H1 (cell line): ENCODE measurements at regions not wholly inside any gene's neighbourhood (a gene's known extent, or its start where the extent isn't known, plus 50 kb on each side); places are given as distances from the start of the nearest gene placed in this dataset.

Source experiments
- BCL11A ChIP-seq, 2 experiments: IDR thresholded peaks; one replicate each; pipeline ENCODE4 v1.6.1; 2011; ENCODE audit warnings: low read depth in 2 of 2, low read length in 2 of 2, mild to moderate bottlenecking in 2 of 2
- POLR2A ChIP-seq, 2 experiments: IDR thresholded peaks; 1 replicate in 1 of 2; 2 replicates in 1 of 2; pipeline ENCODE4 v1.6.1; 2011; ENCODE audit warnings: low read depth in 2 of 2, low read length in 2 of 2, mild to moderate bottlenecking in 2 of 2; ENCODE audit errors: control extremely low read depth in 1 of 2
- POU5F1 ChIP-seq: IDR thresholded peaks from 2 replicates; pipeline ENCODE4 v1.6.1; 2011; ENCODE audit warnings: low read depth, mild to moderate bottlenecking, low read length, moderate library complexity
- RAD21 ChIP-seq, 2 experiments: IDR thresholded peaks in 1 of 2; conservative IDR thresholded peaks in 1 of 2; 2 replicates each; pipeline ENCODE4 v1.6.1; 2011; ENCODE audit warnings: low read depth in 2 of 2, low read length in 2 of 2, improper control_type of control experiment in 1 of 2, inconsistent platforms in 1 of 2, mild to moderate bottlenecking in 1 of 2, moderate library complexity in 1 of 2
- SP4 ChIP-seq: IDR thresholded peaks from 2 replicates; pipeline ENCODE4 v1.6.1; 2012; ENCODE audit warnings: low read length, inconsistent platforms
- ZNF274 ChIP-seq: IDR thresholded peaks from 2 replicates; pipeline ENCODE4 v1.7.0; 2012; ENCODE audit warnings: low read length, borderline replicate concordance; ENCODE audit errors: extremely low read depth
- TF ChIP-seq, protein P1 (sequence below): fragments of 300-600 bp; sonication (generic); IDR thresholded peaks from 2 replicates; pipeline ENCODE4 v1.7.1; 2012; ENCODE audit warnings: low read length, moderate library complexity, mild to moderate bottlenecking, inconsistent platforms; ENCODE audit not compliant: insufficient replicate concordance

DNA sequence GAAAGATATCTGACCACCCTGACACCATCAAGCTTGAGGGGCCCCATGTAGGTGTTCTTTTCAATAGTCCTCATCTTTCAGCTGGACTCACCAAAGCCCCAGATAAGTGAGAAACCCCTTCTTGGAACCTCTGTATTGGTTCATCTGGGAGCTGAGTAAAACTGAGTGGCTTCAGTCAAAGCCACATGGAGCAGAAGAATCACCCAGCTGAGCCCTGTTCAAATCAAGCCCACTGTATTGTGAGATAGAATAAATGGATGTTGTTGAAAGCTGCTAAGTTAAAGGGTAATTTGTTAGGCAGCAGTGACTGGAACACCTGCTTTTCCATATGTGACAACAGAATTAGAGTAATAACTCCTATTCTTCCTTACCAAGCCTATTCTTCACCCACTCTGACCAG is 64.8 kb upstream of the SDK1 start (continued):
- TF ChIP-seq RAD21 (IDR thresholded peaks at IDR 0.05 in 1 of 2, conservative IDR thresholded peaks at IDR 0.05 in 1 of 2; ENCODE audit: low read depth in 2 of 2, low read length in 2 of 2), result no peak
- TF ChIP-seq SP4, result no peak
- TF ChIP-seq POU5F1, result no peak
- no peak for TF ChIP-seq BCL11A (IDR thresholded peaks at IDR 0.05; ENCODE audit: low read depth in 2 of 2, low read length in 2 of 2)
- no peak for TF ChIP-seq ZNF274
- TF ChIP-seq, protein P1, sequence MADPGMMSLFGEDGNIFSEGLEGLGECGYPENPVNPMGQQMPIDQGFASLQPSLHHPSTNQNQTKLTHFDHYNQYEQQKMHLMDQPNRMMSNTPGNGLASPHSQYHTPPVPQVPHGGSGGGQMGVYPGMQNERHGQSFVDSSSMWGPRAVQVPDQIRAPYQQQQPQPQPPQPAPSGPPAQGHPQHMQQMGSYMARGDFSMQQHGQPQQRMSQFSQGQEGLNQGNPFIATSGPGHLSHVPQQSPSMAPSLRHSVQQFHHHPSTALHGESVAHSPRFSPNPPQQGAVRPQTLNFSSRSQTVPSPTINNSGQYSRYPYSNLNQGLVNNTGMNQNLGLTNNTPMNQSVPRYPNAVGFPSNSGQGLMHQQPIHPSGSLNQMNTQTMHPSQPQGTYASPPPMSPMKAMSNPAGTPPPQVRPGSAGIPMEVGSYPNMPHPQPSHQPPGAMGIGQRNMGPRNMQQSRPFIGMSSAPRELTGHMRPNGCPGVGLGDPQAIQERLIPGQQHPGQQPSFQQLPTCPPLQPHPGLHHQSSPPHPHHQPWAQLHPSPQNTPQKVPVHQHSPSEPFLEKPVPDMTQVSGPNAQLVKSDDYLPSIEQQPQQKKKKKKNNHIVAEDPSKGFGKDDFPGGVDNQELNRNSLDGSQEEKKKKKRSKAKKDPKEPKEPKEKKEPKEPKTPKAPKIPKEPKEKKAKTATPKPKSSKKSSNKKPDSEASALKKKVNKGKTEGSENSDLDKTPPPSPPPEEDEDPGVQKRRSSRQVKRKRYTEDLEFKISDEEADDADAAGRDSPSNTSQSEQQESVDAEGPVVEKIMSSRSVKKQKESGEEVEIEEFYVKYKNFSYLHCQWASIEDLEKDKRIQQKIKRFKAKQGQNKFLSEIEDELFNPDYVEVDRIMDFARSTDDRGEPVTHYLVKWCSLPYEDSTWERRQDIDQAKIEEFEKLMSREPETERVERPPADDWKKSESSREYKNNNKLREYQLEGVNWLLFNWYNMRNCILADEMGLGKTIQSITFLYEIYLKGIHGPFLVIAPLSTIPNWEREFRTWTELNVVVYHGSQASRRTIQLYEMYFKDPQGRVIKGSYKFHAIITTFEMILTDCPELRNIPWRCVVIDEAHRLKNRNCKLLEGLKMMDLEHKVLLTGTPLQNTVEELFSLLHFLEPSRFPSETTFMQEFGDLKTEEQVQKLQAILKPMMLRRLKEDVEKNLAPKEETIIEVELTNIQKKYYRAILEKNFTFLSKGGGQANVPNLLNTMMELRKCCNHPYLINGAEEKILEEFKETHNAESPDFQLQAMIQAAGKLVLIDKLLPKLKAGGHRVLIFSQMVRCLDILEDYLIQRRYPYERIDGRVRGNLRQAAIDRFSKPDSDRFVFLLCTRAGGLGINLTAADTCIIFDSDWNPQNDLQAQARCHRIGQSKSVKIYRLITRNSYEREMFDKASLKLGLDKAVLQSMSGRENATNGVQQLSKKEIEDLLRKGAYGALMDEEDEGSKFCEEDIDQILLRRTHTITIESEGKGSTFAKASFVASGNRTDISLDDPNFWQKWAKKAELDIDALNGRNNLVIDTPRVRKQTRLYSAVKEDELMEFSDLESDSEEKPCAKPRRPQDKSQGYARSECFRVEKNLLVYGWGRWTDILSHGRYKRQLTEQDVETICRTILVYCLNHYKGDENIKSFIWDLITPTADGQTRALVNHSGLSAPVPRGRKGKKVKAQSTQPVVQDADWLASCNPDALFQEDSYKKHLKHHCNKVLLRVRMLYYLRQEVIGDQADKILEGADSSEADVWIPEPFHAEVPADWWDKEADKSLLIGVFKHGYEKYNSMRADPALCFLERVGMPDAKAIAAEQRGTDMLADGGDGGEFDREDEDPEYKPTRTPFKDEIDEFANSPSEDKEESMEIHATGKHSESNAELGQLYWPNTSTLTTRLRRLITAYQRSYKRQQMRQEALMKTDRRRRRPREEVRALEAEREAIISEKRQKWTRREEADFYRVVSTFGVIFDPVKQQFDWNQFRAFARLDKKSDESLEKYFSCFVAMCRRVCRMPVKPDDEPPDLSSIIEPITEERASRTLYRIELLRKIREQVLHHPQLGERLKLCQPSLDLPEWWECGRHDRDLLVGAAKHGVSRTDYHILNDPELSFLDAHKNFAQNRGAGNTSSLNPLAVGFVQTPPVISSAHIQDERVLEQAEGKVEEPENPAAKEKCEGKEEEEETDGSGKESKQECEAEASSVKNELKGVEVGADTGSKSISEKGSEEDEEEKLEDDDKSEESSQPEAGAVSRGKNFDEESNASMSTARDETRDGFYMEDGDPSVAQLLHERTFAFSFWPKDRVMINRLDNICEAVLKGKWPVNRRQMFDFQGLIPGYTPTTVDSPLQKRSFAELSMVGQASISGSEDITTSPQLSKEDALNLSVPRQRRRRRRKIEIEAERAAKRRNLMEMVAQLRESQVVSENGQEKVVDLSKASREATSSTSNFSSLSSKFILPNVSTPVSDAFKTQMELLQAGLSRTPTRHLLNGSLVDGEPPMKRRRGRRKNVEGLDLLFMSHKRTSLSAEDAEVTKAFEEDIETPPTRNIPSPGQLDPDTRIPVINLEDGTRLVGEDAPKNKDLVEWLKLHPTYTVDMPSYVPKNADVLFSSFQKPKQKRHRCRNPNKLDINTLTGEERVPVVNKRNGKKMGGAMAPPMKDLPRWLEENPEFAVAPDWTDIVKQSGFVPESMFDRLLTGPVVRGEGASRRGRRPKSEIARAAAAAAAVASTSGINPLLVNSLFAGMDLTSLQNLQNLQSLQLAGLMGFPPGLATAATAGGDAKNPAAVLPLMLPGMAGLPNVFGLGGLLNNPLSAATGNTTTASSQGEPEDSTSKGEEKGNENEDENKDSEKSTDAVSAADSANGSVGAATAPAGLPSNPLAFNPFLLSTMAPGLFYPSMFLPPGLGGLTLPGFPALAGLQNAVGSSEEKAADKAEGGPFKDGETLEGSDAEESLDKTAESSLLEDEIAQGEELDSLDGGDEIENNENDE, result no peak
- no peak for TF ChIP-seq POLR2A (IDR thresholded peaks at IDR 0.05; ENCODE audit: control extremely low read depth in 1 of 2, low read depth in 2 of 2, low read length in 2 of 2)
- TF ChIP-seq, all 59 proteins: peak for 0
